WERI-Rb-1 (cell line): ENCODE measurements at regions not wholly inside any gene's neighbourhood (a gene's known extent, or its start where the extent isn't known, plus 50 kb on each side); places are given as distances from the start of the nearest gene placed in this dataset.

Source experiments
- DNase-seq: peaks from one replicate; pipeline ENCODE4 v3.0.0-alpha.2; 2020
- H3K27ac ChIP-seq: fragments of 250-450 bp; sonication (Bioruptor Pico); 2 replicates; pipeline ENCODE4 v1.5.1; 2020; ENCODE audit warnings: mild to moderate bottlenecking, moderate library complexity
- H3K27me3 ChIP-seq: fragments of 250-450 bp; sonication (Bioruptor Pico); 2 replicates; pipeline ENCODE4 v1.5.1; 2021; ENCODE audit warnings: mild to moderate bottlenecking, low read depth, moderate library complexity; ENCODE audit not compliant: insufficient read depth, severe bottlenecking
- H3K36me3 ChIP-seq: fragments of 250-450 bp; sonication (Bioruptor Pico); 2 replicates; pipeline ENCODE4 v1.5.1; 2020; ENCODE audit warnings: mild to moderate bottlenecking, moderate library complexity
- H3K4me3 ChIP-seq: 2 replicates; pipeline ENCODE4 v1.5.1; 2011; ENCODE audit warnings: low read depth, mild to moderate bottlenecking, control low read depth, low read length
- H3K9me3 ChIP-seq: fragments of 250-450 bp; sonication (Bioruptor Pico); 2 replicates; pipeline ENCODE4 v1.5.1; 2021; ENCODE audit warnings: mild to moderate bottlenecking, moderate library complexity; ENCODE audit not compliant: severe bottlenecking
- CTCF ChIP-seq: IDR thresholded peaks from 2 replicates; pipeline ENCODE4 v1.5.1; 2011; ENCODE audit warnings: low read depth, mild to moderate bottlenecking, control low read depth, inconsistent platforms, low read length

GRCh38 chr2:12451726-12452125 lies 265.0 kb upstream of the TRIB2 start:
- no peak for DNase-seq
- H3K27me3 ChIP-seq, result no peaks in the 10 kb centered on the region
- no peak overlapping the region for H3K27ac ChIP-seq
- no peaks in the 10 kb centered on the region for H3K9me3 ChIP-seq
- H3K36me3 ChIP-seq, result no peaks in the 10 kb centered on the region
- no peak overlapping the region for H3K4me3 ChIP-seq
- TF ChIP-seq CTCF, result no peak

- no peak for TF ChIP-seq CTCF
- no peaks in the 10 kb centered on the region for H3K36me3 ChIP-seq
- H3K4me3 ChIP-seq, result no peak overlapping the region
- no peak overlapping the region for H3K27ac ChIP-seq
- no peaks in the 10 kb centered on the region for H3K27me3 ChIP-seq
- no peak for DNase-seq
- H3K9me3 ChIP-seq, result no peaks in the 10 kb centered on the region
Measured at GRCh38 chr2:12452185-12452584, 264.6 kb upstream of the TRIB2 start.

GRCh38 chr2:12453731-12454130 lies 263.0 kb upstream of the TRIB2 start:
- TF ChIP-seq CTCF, result no peak
- no peak for DNase-seq
- H3K27me3 ChIP-seq, result no peaks in the 10 kb centered on the region
- H3K36me3 ChIP-seq, result no peaks in the 10 kb centered on the region
- no peaks in the 10 kb centered on the region for H3K9me3 ChIP-seq
- H3K4me3 ChIP-seq, result no peak overlapping the region
- no peak overlapping the region for H3K27ac ChIP-seq

GRCh38 chr2:12455661-12456060 lies 261.1 kb upstream of the TRIB2 start:
- Histone ChIP-seq H3K9me3 (no peaks in the 10 kb centered on the region), H3K27ac (no peak overlapping the region), H3K4me3 (no peak overlapping the region), H3K27me3 (no peaks in the 10 kb centered on the region), H3K36me3 (no peaks in the 10 kb centered on the region)
- no peak for TF ChIP-seq CTCF
- no peak for DNase-seq

- no peak overlapping the region for H3K27ac ChIP-seq
- no peak for DNase-seq
- no peak for TF ChIP-seq CTCF
- no peaks in the 10 kb centered on the region for H3K36me3 ChIP-seq
- H3K9me3 ChIP-seq, result no peaks in the 10 kb centered on the region
- H3K4me3 ChIP-seq, result no peak overlapping the region
- H3K27me3 ChIP-seq, result no peaks in the 10 kb centered on the region
Measured at GRCh38 chr2:12456293-12457106, 260.2 kb upstream of the TRIB2 start.

GRCh38 chr2:12457831-12458230 lies 258.9 kb upstream of the TRIB2 start:
- Histone ChIP-seq H3K4me3 (no peak overlapping the region), H3K9me3 (no peaks in the 10 kb centered on the region), H3K27me3 (no peaks in the 10 kb centered on the region), H3K36me3 (no peaks in the 10 kb centered on the region), H3K27ac (no peak overlapping the region)
- no peak for DNase-seq
- no peak for TF ChIP-seq CTCF
